Activated CD8-positive, alpha-beta memory T cell treated with anti-CD3 and anti-CD28 coated beads for 1 hour (primary cell): ENCODE measurements at regions not wholly inside any gene's neighbourhood (a gene's known extent, or its start where the extent isn't known, plus 50 kb on each side); places are given as distances from the start of the nearest gene placed in this dataset.
"Not testable (repeated sequence)": the region's sequence is repeated elsewhere in the genome, so short reads cannot be mapped to it uniquely, and the experiment has no call there.

ENCODE experiments used
- DNase-seq, 2 donors: peaks; one replicate each; pipeline ENCODE4 v3.0.0-alpha.2; 2020; ENCODE audit warnings: low read depth in 1 of 2; ENCODE audit errors: extremely low read depth in 1 of 2

GRCh38 chr5:39542511-39543285 is 117.9 kb upstream of the DAB2 start:
- DNase-seq, result no peak

- no peak for DNase-seq
Measured at GRCh38 chr5:39541920-39542319, 117.1 kb upstream of the DAB2 start.

- DNase-seq, result no peak
Measured at GRCh38 chr5:39539470-39539869, 114.7 kb upstream of the DAB2 start.

- DNase-seq, result no peak
Measured at GRCh38 chr5:39534690-39535089, 109.9 kb upstream of the DAB2 start.

- DNase-seq, result no peak
Measured at GRCh38 chr5:39533749-39534148, 109.0 kb upstream of the DAB2 start.

GRCh38 chr5:39532511-39532910 is 107.7 kb upstream of the DAB2 start:
- DNase-seq, result no peak

- no peak for DNase-seq
Measured at GRCh38 chr5:39531306-39531705, 106.5 kb upstream of the DAB2 start.

- DNase-seq, result no peak
Measured at GRCh38 chr5:39526914-39527477, 102.2 kb upstream of the DAB2 start.

GRCh38 chr5:39525781-39526180 is 101.0 kb upstream of the DAB2 start:
- not testable (repeated sequence) for DNase-seq

GRCh38 chr5:39525271-39525670 is 100.5 kb upstream of the DAB2 start:
- no peak for DNase-seq

GRCh38 chr5:39523821-39524220 is 99.0 kb upstream of the DAB2 start:
- no peak for DNase-seq

- no peak for DNase-seq
Measured at GRCh38 chr5:39521940-39522590, 97.3 kb upstream of the DAB2 start.

GRCh38 chr5:39521098-39521860 is 96.5 kb upstream of the DAB2 start:
- no peak for DNase-seq

GRCh38 chr5:39520232-39520572 is 95.4 kb upstream of the DAB2 start:
- DNase-seq, result no peak

GRCh38 chr5:39519566-39520231 is 94.9 kb upstream of the DAB2 start:
- DNase-seq, result no peak

- DNase-seq, result no peak
Measured at GRCh38 chr5:39519079-39519478, 94.3 kb upstream of the DAB2 start.

- DNase-seq, result no peak
Measured at GRCh38 chr5:39518516-39518915, 93.7 kb upstream of the DAB2 start.

GRCh38 chr5:39517800-39518199 is 93.0 kb upstream of the DAB2 start:
- DNase-seq, result no peak

GRCh38 chr5:39515881-39516280 is 91.1 kb upstream of the DAB2 start:
- no peak for DNase-seq

GRCh38 chr5:39513236-39513635 is 88.5 kb upstream of the DAB2 start:
- DNase-seq, result no peak

GRCh38 chr5:39506211-39506610 is 81.4 kb upstream of the DAB2 start:
- DNase-seq, result no peak
